Bronchial epithelial cell (primary cell): ENCODE measurements at regions not wholly inside any gene's neighbourhood (a gene's known extent, or its start where the extent isn't known, plus 50 kb on each side); places are given as distances from the start of the nearest gene placed in this dataset.
"Not testable (repeated sequence)": the region's sequence is repeated elsewhere in the genome, so short reads cannot be mapped to it uniquely, and the experiment has no call there.

ENCODE experiments used
- DNase-seq: peaks from one replicate; pipeline ENCODE4 v3.0.0-alpha.2; 2010; ENCODE audit warnings: low read depth
- FAIRE-seq: peaks from 2 replicates; lab custom pipeline; 2011; peaks lifted over from hg19 to GRCh38; lab: Jason Lieb, UNC
- H3K27me3 ChIP-seq: 2 replicates; pipeline ENCODE4 v1.5.1; 2011; ENCODE audit warnings: low read length; ENCODE audit not compliant: control insufficient read depth, insufficient read depth
- H3K36me3 ChIP-seq: 2 replicates; pipeline ENCODE4 v1.5.1; 2011; ENCODE audit warnings: low read length; ENCODE audit not compliant: control insufficient read depth, insufficient read depth
- H3K4me3 ChIP-seq: 2 replicates; pipeline ENCODE4 v1.5.1; 2011; ENCODE audit warnings: mild to moderate bottlenecking, low read depth, low read length, control low read depth
- CTCF ChIP-seq: IDR thresholded peaks from 2 replicates; pipeline ENCODE4 v1.5.1; 2011; ENCODE audit warnings: mild to moderate bottlenecking, moderate library complexity, low read length, control low read depth, inconsistent platforms; ENCODE audit not compliant: insufficient read depth, severe bottlenecking

- no peak for DNase-seq
- Histone ChIP-seq H3K27me3 (no peaks in the 10 kb centered on the region), H3K36me3 (no peaks in the 10 kb centered on the region), H3K4me3 (no peak overlapping the region)
- FAIRE-seq = no peak
- no peak for TF ChIP-seq CTCF
Observed at GRCh38 chr1:187568067-187568466, 739.3 kb downstream of the PLA2G4A start.

GRCh38 chr1:187570166-187570565 lies 741.4 kb downstream of the PLA2G4A start:
- DNase-seq (no peak), FAIRE-seq (no peak)
- Histone ChIP-seq H3K4me3 (no peak overlapping the region), H3K36me3 (no peaks in the 10 kb centered on the region), H3K27me3 (no peaks in the 10 kb centered on the region)
- no peak for TF ChIP-seq CTCF

- Histone ChIP-seq H3K4me3 (no peak overlapping the region), H3K36me3 (no peaks in the 10 kb centered on the region), H3K27me3 (no peaks in the 10 kb centered on the region)
- FAIRE-seq = no peak
- DNase-seq = no peak
- no peak for TF ChIP-seq CTCF
Observed at GRCh38 chr1:187577610-187578009, 748.9 kb downstream of the PLA2G4A start.

- Histone ChIP-seq H3K27me3 (no peaks in the 10 kb centered on the region), H3K4me3 (no peak overlapping the region), H3K36me3 (no peaks in the 10 kb centered on the region)
- FAIRE-seq (no peak), DNase-seq (peak; percentile 29)
- TF ChIP-seq CTCF = no peak
Observed at GRCh38 chr1:187588917-187589316, 760.2 kb downstream of the PLA2G4A start.

- no peak overlapping the region for H3K4me3 ChIP-seq
- H3K27me3 ChIP-seq = no peaks in the 10 kb centered on the region
- DNase-seq (peak; percentile 7), FAIRE-seq (no peak)
- H3K36me3 ChIP-seq = no peaks in the 10 kb centered on the region
- no peak for TF ChIP-seq CTCF
Observed at GRCh38 chr1:187605736-187606135, 777.0 kb downstream of the PLA2G4A start.

GRCh38 chr1:187615853-187616735 lies 787.3 kb downstream of the PLA2G4A start:
- H3K27me3 ChIP-seq, FAIRE-seq, DNase-seq, H3K36me3 ChIP-seq, H3K4me3 ChIP-seq: not testable (repeated sequence)

- not testable (repeated sequence) for H3K4me3 ChIP-seq, H3K27me3 ChIP-seq, FAIRE-seq, H3K36me3 ChIP-seq, DNase-seq
Observed at GRCh38 chr1:187616830-187617229, 788.1 kb downstream of the PLA2G4A start.
